MV-4-11 (cell line): ENCODE measurements at regions not wholly inside any gene's neighbourhood (a gene's known extent, or its start where the extent isn't known, plus 50 kb on each side); places are given as distances from the start of the nearest gene placed in this dataset.

Experiments used
- DNase-seq: peaks from one replicate; lab custom pipeline; 2025; lab: John Stamatoyannopoulos, UW

DNA sequence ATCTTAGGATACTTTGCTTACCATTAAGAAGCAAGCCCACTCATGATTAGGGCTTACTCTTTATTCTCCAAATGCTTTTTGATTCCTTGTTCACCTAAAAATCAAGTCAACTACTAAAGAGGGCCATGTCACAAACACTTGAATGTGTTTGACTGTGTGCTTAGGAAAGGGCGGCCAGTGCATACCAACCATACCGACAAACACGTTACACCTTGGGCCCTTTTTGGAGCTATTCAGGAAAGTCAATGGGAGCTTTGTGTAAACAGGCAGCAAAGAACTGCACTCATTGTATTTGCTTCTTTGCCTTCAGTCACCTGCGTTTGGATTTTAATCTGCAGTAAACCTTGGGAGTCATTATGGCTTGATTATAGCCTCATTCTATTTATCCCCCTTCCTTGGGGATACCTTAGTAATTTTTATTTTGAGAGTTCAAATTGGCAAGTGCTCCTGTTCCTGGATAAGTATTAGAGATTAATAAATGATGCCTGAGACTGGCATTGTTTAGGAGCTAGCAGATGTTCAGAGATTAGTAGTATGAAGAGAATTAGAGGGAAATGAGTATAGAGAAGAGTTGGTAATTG is 102.6 kb upstream of the HDGFL1 start:
- no peak for DNase-seq

DNA sequence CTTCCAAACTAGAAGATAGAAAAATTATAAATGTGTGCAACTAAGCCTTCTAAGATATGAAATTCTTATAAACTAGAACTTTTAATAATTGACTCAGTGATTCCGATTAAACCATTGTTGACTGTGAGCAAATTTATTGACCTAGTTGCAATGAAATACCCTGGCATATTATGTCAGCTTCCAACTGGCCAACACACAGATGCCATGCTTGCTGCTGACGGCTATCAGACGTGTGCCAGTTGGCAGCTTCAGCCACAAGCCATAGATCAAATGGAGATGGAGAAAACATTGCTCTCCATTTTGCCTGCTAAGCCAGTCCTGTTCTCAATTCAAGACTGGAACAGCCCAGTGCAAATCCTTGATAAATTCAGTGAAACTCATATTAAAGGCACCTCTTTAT is 101.7 kb upstream of the HDGFL1 start:
- DNase-seq, result no peak

DNA sequence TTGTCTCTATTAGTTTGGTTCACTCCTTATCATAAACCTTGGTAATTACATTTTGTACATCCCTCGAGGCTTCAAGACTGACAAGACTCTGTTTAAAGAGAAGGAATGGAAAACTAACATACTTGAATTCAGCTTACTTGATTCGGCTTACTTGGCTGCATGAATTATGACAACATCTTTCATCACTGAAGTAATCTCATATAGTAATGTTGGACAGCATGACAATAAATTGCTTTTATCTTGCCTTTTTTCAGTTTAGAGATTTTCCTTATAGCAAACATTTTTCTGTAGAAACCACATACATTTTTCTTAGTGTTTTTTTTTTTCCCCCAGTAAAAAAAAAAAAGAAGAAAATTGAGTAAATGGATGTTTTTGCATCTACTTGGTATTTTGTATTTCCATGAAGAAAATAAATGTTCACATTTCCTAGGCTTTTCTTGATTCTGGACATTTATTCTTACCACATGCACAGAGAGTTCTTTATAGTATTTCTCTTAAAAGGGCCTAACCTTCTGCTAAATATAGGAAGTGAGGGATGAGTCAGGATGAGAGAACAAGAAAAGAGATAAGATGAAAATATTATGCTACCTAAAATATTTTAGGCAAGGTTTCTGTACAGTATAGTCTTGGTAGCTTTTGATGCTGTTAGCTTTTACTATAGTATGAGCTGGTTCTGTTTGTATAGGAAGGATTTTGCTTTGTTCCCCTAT is 101.0 kb upstream of the HDGFL1 start:
- peak; percentile 3 for DNase-seq

- DNase-seq, result peak; percentile 47
These were observed 98.8 kb upstream of the HDGFL1 start for GRCh38 chr6:22470454-22471131.

DNA sequence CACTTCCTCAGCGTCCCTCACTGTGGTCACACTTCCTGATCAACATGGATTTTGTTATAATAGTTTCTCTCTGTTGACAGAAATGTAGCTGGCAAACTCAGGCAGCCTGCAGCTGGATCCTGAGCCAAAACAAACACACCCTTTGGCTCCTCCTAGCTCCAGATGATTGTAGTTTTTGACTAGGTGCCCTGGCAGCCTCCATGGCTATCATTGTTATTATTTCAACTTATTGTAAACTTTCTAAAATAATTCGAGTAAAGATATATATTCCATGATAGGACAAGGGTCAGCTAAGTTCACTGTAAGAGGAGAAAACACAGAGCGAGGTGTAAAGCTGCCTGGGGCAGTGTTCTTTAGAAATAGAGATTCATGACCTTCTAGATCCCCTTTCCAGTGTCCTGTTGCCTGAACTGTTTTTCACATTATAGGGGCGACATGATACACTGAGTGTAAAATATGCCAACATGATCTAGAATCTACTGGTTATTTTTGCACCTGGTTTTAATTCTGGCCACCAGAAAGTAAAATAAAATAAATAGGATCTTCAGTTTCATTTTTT is 98.2 kb upstream of the HDGFL1 start:
- DNase-seq, result peak; percentile 47

DNA sequence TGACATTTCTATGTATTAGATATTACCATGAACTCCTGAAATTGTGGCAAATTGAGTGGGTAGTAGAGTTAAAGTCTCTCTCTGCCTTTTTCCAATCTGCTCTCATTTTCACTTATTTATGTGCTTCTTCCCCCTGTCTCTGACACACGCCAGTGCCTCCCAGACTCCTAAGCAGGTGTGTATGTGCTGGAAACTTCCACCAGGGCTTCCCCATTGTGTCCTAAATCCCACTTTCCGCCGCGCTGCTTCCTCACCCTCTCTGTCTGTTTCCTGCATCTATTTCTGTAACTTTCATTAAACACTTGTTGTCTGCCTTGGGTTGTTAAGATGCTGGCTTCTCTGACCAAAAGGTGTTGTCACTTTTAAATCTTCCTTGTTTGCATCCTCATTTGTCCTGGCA is 97.6 kb upstream of the HDGFL1 start:
- DNase-seq, result no peak

GRCh38 chr6:22473991-22474682 is 95.2 kb upstream of the HDGFL1 start:
- no peak for DNase-seq

DNA sequence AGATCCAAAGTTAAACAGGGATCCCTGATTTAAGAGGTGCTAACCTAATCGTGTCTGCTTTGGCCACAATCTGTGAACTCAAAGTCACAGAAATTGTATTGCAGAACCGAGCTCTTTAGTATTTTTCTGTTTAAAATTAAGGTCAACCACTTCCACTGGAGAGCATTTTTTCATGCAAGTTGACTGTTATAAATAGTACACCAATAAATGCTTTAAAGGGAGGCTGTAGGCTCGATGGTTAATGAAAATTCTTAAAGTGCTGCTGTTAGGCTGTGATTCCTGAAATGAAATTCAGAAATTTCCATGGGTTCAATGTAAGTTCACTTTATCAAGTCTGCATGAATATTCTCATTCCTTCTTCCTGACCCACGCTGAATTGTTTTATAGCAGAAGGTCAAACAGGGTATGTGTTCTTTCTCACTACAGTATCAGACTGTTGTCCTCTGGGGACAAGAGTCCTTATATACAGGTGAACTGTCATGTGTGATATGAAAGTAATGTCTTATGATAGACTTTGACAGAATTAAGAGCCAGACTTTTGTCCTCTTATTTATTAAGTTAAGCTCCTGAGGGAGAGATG is 92.5 kb upstream of the HDGFL1 start:
- DNase-seq, result no peak

- DNase-seq, result no peak
These were observed 72.1 kb upstream of the HDGFL1 start for GRCh38 chr6:22497276-22497675.

DNA sequence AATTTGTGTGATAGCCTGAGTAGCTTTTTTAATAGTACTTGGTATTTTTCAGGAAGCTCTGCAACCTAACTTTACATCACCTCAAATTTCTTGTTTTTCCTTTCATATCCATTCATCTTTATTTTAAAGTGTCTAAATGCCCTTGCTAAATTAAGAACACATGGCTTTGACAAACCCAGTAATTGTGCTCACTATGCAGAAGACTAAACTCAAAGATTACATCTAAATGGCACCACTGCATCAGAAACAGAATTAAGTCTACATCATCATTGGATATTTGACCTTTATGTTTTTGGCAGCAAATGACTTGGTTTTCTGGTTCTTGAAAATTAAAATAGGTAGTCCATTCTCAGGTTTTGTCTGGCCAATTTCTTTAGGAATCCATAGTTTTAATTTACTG is 69.6 kb upstream of the HDGFL1 start:
- no peak for DNase-seq

DNA sequence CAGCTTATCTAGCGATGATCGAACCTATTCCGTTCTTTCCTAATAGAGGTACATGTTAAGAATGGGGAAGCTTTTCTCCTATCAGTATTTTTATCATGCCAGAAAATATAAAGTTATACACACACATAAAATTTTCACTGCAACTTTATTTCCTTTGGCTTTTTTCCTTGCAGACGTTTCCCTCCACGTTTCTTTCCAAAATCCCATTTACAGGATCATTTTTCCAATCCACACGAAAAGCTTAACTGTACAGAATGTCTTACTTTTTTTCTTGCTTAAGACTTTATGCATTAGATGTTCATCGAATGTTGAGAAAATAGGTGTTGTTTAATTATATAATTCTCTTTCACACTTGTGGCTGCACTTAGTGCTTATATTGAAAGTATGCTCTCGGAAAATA is 62.9 kb upstream of the HDGFL1 start:
- DNase-seq, result no peak

DNA sequence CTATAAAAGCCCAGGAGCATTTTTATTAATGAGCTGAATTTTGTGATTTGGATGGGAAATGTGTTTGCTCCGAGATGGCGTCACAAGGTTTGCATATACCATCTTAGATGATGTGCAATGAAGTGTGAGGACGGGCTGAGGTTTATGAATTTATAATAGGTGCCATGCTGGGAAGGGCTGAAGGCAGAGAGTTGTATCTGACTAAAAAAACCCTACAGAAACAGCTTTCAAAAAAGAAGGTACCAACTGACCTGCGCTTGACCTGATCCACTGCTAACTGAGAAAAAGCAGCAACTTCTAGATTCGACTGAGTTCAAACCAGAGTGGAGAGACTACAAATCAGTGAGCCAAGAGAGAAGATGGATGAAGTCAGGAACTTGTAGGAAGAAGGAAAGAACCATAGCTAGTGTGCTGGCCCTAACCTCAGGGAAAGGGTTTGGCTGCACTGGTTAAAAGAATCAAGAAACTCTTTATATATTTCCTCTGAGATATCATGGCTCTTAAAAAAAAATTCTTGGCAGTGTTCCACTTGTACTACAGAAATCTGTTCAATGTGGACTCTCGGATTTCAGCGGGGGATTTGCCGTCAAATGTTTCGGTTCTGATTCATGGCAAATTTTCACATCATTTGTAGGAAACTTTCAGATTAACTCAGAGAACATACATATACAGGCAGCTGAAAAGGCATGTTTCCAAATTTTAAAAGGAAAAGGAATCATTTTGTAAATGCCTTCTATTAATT is 56.5 kb upstream of the HDGFL1 start:
- DNase-seq, result no peak

GRCh38 chr6:22513667-22514066 is 55.7 kb upstream of the HDGFL1 start:
- DNase-seq, result no peak

GRCh38 chr6:22519237-22519636 is 50.1 kb upstream of the HDGFL1 start:
- no peak for DNase-seq
